Skeletal muscle cell (primary cell): ENCODE measurements at regions not wholly inside any gene's neighbourhood (a gene's known extent, or its start where the extent isn't known, plus 50 kb on each side); places are given as distances from the start of the nearest gene placed in this dataset.
"Not testable (repeated sequence)": the region's sequence is repeated elsewhere in the genome, so short reads cannot be mapped to it uniquely, and the experiment has no call there.

Experiments used
- DNase-seq: peaks from one replicate; pipeline ENCODE4 v3.0.0-alpha.2; 2010; ENCODE audit warnings: low read depth
- H3K4me3 ChIP-seq: 2 replicates; pipeline ENCODE4 v1.5.1; 2011; ENCODE audit warnings: low read depth, mild to moderate bottlenecking, control low read depth, low read length, moderate library complexity

- H3K4me3 ChIP-seq, result no peak overlapping the region
- no peak for DNase-seq
These were observed 60.4 kb upstream of the PDHA2 start for GRCh38 chr4:95779447-95779846.

DNA sequence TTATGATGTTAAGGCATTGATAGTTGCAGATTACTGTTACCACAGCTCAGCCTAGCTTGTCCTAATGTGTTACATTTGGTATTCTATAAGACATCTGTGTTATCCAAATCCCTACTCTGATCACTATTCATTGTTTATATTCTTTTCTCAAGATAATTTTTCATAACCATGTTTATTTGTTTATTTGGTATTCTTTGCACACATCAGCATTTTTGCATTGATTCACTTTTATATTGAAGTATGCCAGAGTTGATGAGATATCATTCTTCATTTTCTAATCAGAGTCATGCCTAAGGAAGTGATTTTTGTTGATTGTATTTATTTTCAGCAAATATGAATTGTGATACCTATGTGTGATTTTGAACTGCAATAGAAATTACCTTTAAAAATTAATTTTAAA lies 61.2 kb upstream of the PDHA2 start:
- DNase-seq, result no peak
- no peak overlapping the region for H3K4me3 ChIP-seq

GRCh38 chr4:95770605-95771004 lies 69.3 kb upstream of the PDHA2 start:
- not testable (repeated sequence) for DNase-seq, H3K4me3 ChIP-seq

- DNase-seq, result no peak
- no peak overlapping the region for H3K4me3 ChIP-seq
These were observed 74.9 kb upstream of the PDHA2 start for GRCh38 chr4:95764961-95765360.

DNA sequence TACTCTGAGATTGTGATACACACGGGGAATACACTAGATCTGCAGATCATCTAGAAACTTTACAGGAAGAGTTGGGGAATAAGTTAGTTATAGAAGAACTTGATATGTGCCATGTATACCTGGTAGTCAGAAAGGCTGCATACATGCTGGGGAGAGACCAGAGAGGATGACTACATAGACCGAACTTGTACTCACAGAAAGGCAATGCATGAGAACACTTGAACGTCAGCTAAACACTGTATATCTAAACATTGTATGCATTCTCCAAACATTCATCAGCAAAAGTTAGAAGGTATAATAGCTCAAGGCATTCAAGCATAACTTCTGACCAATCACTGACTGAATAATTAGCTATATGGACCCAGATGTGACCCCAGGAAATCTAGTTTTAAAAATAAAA lies 78.0 kb upstream of the PDHA2 start:
- no peak for DNase-seq
- H3K4me3 ChIP-seq, result no peak overlapping the region

- no peak for DNase-seq
- no peak overlapping the region for H3K4me3 ChIP-seq
These were observed 78.5 kb upstream of the PDHA2 start for GRCh38 chr4:95761426-95761825.

DNA sequence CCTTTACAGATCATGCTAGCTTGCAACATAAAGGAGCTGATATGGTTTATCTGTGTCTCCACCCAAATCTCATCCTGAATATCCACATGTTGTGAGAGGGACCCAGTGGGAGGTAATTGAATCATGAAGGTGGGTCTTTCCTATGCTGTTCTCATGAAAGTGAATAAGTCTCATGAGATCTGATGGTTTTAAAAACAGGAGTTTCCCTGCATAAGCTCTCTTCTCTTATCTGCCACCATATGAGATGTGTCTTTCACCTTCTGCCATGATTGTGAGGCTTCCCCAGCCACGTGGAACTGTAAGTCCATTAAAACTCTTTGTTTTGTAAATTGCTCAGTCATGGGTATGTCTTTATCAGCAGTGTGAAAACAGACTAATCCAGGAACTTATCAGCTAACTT lies 79.2 kb upstream of the PDHA2 start:
- not testable (repeated sequence) for DNase-seq

GRCh38 chr4:95758001-95758400 lies 81.9 kb upstream of the PDHA2 start:
- no peak for DNase-seq
- no peak overlapping the region for H3K4me3 ChIP-seq

More for the DNA sequence above, 79.2 kb upstream of the PDHA2 start:
- not testable (repeated sequence) for H3K4me3 ChIP-seq

- H3K4me3 ChIP-seq, result no peak overlapping the region
- no peak for DNase-seq
These were observed 85.2 kb upstream of the PDHA2 start for GRCh38 chr4:95754667-95755066.

- no peak overlapping the region for H3K4me3 ChIP-seq
- DNase-seq, result no peak
These were observed 90.7 kb upstream of the PDHA2 start for GRCh38 chr4:95749204-95749603.

DNA sequence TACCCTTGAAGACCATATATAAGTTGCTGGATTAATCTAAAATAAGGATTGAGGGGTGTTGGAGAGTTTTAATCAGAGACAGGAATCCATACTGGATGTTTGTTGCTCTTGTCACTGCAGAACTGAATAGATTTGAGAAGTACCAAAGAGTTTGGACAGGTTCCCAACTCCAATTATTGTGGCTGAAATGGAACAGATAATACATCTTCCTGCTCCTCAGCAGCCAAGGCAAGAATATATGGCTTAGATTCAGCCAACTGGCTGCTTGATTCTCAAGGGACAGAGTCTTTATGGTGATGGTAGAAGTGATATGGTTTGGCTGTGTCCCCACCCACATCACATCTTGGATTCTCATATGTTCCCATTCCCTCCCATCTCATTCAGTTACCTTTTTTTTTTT lies 97.0 kb upstream of the PDHA2 start:
- no peak for DNase-seq

DNA sequence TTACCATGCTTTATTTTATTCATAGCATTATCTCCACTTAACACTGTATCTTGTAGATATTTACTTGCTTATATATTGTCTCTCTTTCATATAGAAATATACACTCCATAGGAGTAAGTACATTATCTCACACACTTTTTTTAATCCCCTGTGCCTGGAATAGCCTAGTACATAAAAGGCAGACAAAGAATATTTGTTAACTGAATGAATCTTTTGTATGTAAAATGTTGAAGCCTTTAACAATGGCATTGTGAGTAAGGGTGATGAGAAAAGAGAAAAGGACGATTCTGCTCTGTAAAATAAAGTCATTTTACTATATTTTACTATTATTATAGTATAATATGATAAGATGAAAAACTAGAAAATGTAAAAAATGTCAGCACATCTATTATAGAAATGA lies 97.7 kb upstream of the PDHA2 start:
- H3K4me3 ChIP-seq, result no peak overlapping the region
- DNase-seq, result no peak

More for the DNA sequence above, 97.0 kb upstream of the PDHA2 start:
- no peak overlapping the region for H3K4me3 ChIP-seq

GRCh38 chr4:95732061-95732460 lies 107.8 kb upstream of the PDHA2 start:
- H3K4me3 ChIP-seq, result no peak overlapping the region
- DNase-seq, result no peak

GRCh38 chr4:95729596-95729995 lies 110.3 kb upstream of the PDHA2 start:
- H3K4me3 ChIP-seq, result no peak overlapping the region
- DNase-seq, result no peak

DNA sequence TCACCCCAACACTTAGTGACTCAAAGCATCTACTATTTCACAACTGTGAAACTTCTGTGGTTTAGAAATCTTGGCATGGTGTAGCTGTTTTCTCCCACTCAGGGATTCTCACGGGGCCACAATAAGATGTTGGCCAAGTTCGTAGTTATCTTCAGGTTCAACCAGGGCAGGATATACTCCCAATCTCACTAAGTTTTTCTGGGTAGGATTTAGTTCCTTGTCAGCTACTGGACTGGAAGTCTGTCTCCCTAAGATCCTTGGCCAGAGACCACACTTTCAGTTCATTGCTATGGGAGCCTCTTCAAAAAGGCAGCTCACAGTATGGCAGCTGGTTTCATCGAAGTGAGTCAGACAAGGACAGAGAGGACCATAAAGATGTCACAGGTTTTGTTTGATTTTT lies 111.7 kb upstream of the PDHA2 start:
- no peak overlapping the region for H3K4me3 ChIP-seq
- peak; percentile 1 for DNase-seq

GRCh38 chr4:95715830-95716229 lies 124.1 kb upstream of the PDHA2 start:
- no peak for DNase-seq
- H3K4me3 ChIP-seq, result no peak overlapping the region

DNA sequence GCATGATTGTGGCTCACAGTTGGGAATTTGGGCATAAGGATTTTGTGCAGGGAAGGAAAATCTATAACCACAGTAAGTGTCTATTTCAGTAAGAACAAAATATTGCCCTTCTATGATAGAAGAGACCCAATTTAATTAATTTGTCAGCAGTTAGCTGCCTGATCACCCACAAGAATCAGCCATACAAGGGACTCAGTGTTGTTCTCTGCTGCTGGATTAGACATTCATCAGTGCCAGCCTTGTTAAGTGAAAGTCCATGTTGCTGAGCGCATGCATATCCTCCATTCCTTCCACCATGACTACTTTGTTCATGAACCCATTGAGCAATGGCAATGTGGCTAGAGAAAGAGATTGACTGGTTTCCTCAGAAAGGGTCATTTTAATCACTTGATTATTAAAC lies 125.3 kb upstream of the PDHA2 start:
- DNase-seq, result no peak

DNA sequence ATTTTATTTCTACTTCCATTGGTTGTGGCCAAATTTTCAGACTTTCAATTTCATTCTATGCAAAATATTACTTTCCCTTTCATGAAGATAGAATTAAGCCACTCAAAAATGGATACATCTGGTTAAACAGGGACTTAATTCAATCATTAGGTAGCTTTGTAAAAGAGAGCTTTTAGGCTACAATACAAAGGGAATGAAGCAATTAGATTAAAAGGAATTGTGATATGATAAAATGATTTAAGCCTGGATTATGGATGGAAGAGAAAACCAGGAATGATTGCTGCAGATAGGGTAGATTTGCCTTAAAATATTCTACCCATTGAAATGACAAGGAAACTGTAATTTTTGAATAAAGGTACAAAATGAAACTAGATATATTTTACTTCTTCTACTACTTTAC lies 134.6 kb upstream of the PDHA2 start:
- DNase-seq, result no peak
- no peak overlapping the region for H3K4me3 ChIP-seq

More for the DNA sequence above, 125.3 kb upstream of the PDHA2 start:
- no peak overlapping the region for H3K4me3 ChIP-seq

GRCh38 chr4:95701500-95702170 lies 138.3 kb upstream of the PDHA2 start:
- no peak overlapping the region for H3K4me3 ChIP-seq
- DNase-seq, result peak; percentile 4

GRCh38 chr4:95694411-95694810 lies 145.5 kb upstream of the PDHA2 start:
- no peak for DNase-seq
- no peak overlapping the region for H3K4me3 ChIP-seq

- H3K4me3 ChIP-seq, result no peak overlapping the region
These were observed 144.8 kb upstream of the UNC5C start for GRCh38 chr4:95693594-95693993.

GRCh38 chr4:95676190-95676589 lies 127.4 kb upstream of the UNC5C start:
- H3K4me3 ChIP-seq, result no peak overlapping the region
- DNase-seq, result no peak

More at GRCh38 chr4:95693594-95693993, 144.8 kb upstream of the UNC5C start:
- no peak for DNase-seq
